Right cardiac atrium (tissue), 5 donors: ENCODE measurements at regions not wholly inside any gene's neighbourhood (a gene's known extent, or its start where the extent isn't known, plus 50 kb on each side); places are given as distances from the start of the nearest gene placed in this dataset.

ENCODE experiments used
- ATAC-seq, 2 donors: fragments of 200-7000 bp; cut with Tn5 transposase; one replicate each; pipeline versions ENCODE4 v1.8.0 to v1.9.1; 2020; ENCODE audit warnings: moderate library complexity in 2 of 2, mild to moderate bottlenecking in 1 of 2
- DNase-seq, 3 donors: peaks; one replicate each; pipeline ENCODE4 v3.0.0-alpha.2; 2020
- H3K27ac ChIP-seq: one replicate; pipeline ENCODE4 v1.5.1; 2013; ENCODE audit warnings: mild to moderate bottlenecking, low read length, control low read depth, moderate library complexity
- H3K27me3 ChIP-seq: one replicate; pipeline ENCODE4 v1.6.1; 2013; ENCODE audit not compliant: control insufficient read depth, insufficient read depth
- H3K4me1 ChIP-seq: one replicate; pipeline ENCODE4 v1.6.1; 2013; ENCODE audit warnings: low read length; ENCODE audit not compliant: control insufficient read depth, insufficient read depth
- H3K4me3 ChIP-seq: one replicate; pipeline ENCODE4 v1.5.1; 2013; ENCODE audit warnings: low read length, control low read depth
- H3K9me3 ChIP-seq: one replicate; pipeline ENCODE4 v1.6.1; 2013; ENCODE audit warnings: low read length; ENCODE audit not compliant: control insufficient read depth
- WGBS: extraction: QIAGEN DNeasy Blood & Tissue Kit; methylation state at CpG from one replicate; pipeline ENCODE4 v1.1.7; 2013; 5-methylcytosine and 5-hydroxymethylcytosine counted together
- intact Hi-C, 4 donors: fragments of 100-400 bp; cut with DNase I; formaldehyde crosslinking; loops; one replicate each; pipeline versions ENCODE4 v1.11.0 to v1.14.0; 2022 to 2023
- donor health status: healthy with polysubstance abuse.
- donor health status: DM: no; HTN: yes; CAD: no.
- donor health status: DM: no; HTN: no; CAD: no.
- donor health status: DM: no; HTN: yes; CAD: no; lungs with severe emphysema.
- donor health status: DM: yes; HTN: yes; CAD: no.

DNA sequence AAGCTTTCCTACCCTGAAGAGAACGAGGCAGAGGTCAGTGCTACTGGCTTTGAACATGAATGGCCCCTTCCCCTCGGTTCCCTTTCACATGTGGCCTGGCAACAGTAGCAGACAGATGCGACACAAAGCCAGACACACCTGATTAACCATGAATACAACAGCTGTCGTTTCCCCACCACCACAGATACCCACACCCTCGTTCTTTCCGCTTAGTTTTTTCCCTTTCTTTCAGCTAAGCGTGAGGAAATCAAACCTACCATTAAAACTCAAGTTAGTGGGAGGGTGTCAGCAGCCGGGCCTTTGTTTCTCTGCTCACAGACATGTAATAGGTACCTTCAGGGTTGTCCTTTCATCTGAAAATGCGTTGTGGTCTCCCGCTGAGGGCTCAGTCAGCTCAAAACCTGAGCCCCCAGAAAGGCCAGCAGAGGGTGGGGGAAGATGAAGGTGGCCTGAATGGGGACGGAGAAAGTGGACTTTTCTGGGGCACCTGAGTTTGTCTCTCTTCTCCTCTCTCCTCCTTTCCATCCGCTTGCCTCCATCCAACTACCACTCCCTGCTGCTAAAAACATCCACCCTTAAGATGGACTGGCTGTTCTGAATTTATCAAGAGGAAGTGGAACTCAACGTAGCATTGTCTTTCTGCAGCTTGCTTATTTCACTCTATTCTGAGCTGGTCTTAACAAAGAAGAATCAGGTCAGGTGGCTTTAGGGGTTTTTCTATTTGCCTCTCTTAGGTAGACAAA lies 516.6 kb upstream of the JARID2 start:
- DNase-seq, result no peak
- H3K9me3 ChIP-seq, result no peaks in the 10 kb centered on the region
- WGBS, result 87% methylated on average over 13 of the region's 13 CpGs
- no peak for ATAC-seq
- no peak overlapping the region for H3K27ac ChIP-seq
- H3K4me1 ChIP-seq, result no peaks in the 10 kb centered on the region
- H3K27me3 ChIP-seq, result no peaks in the 10 kb centered on the region
- no peak overlapping the region for H3K4me3 ChIP-seq
- intact Hi-C loops, result no loop called here

DNA sequence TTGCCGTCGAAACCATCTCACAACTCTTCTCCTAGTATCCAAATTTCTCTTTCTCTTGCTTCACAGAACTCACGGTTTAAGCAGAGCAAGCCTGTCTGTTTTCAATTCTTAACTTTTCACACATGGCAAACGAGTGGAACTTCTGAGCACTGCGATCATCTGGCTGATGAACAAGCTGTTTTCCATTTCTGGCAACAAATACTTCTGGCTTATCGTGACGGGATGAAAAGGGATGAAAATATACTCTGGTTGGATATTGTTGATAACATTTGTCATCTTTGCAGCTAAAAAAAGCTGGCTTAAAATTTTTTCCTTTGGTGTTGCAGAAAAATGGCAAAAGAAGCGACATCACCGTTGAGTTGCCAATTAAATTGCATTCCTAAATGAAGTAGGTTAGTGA lies 515.2 kb upstream of the JARID2 start:
- Histone ChIP-seq H3K27ac (no peak overlapping the region), H3K4me1 (no peaks in the 10 kb centered on the region), H3K27me3 (no peaks in the 10 kb centered on the region), H3K4me3 (no peak overlapping the region), H3K9me3 (no peaks in the 10 kb centered on the region)
- ATAC-seq, result no peak
- intact Hi-C loops, result no loop called here
- 55% methylated on average over 9 of the region's 9 CpGs for WGBS
- no peak for DNase-seq

DNA sequence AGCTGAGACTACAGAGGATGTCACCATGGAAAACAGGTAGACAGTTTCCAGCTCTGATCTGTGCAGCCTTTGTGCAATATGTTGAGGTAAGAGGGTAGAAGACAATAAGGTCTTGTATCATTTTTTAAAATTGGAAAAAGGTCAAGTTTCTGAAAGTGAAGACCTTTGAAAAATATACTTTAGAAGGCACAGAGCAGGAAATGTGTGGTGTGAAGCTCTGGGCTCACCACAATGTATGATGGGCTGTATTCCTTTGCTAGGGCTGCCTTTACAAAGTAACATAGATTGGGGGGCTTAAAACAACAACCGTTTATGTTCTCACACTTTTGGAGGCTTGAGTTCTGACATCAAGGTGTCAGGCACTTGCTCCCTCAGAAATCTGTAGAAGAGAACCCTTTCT lies 514.3 kb upstream of the JARID2 start:
- Histone ChIP-seq H3K4me3 (no peak overlapping the region), H3K9me3 (no peaks in the 10 kb centered on the region), H3K27ac (no peak overlapping the region), H3K27me3 (no peaks in the 10 kb centered on the region), H3K4me1 (no peaks in the 10 kb centered on the region)
- WGBS, result 77% methylated on average over 1 of the region's 1 CpG
- intact Hi-C loops, result no loop called here
- ATAC-seq, result no peak
- no peak for DNase-seq

DNA sequence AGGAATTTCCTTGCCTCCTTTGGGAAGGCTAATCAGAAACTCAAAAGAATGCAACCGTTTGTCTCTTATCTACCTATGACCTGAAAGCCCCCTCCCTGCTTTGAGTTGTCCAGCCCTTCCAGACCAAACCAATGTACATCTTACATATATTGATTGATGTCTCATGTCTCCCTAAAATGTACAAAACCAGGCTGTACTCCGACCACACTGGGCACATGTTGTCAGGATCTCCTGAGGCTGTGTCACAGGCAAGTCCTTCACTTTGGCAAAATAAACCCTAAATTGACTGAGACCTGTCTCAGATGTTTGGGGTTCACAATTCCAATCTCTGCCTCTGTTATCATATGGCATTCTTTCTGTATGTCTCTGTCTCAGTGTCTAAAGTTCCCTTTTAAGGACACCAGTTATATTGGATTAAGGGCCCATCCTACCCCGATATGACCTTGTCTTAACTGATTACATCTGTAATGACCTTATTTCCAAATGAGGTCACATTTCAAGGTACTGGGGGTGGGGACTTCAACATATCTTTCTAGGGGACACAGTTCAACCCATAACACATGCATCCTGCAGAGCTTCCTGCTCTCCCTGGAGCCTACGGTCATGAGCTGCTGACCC lies 513.5 kb upstream of the JARID2 start:
- WGBS, result 79% methylated on average over 4 of the region's 4 CpGs
- Histone ChIP-seq H3K4me1 (no peaks in the 10 kb centered on the region), H3K4me3 (no peak overlapping the region), H3K9me3 (no peaks in the 10 kb centered on the region), H3K27me3 (no peaks in the 10 kb centered on the region), H3K27ac (no peak overlapping the region)
- ATAC-seq (no peak), DNase-seq (no peak)
- intact Hi-C loops, result no loop called here

DNA sequence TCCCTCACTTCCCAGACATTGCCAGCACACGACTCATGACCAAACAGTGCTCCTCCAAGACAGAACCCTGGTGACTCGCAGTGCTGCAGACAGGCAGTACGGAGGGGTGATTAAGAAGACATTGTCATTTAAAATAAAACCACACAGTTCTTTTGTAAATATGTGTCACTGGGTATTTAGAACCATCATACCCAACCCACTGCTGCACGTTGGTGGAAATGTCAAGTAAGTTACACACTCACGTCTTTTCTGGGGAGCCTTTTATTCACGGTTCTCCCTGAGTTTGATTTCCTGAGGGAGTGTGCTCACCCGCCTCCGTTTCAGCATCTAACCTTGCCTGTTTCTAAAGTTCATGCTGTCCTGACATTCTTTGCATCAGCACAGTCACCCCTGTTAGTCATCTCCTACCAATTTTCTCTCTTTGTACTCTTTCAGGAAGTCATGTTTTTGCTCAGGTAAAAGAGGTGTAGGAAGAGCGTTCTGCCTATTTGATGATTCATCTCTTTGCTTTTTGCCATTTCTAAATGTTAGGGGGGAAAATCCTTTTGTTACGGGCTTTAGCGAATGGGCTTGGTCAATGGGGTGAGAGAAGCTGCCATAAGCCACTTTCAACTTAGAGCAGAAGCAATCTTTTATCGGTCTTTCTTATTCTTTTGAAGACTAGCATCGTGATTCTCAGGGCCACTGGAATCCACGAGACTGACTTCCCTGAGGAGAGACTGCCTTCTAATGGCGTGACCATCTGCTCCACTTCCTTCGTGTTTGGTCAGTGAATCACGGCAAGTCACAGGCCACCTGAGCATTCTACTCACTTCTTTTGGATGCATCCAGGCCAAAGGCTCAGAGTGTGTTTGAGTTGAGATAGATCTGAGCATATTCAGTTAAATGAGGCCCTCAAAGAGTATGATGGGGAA lies 512.8 kb upstream of the JARID2 start:
- no peak overlapping the region for H3K27ac ChIP-seq
- intact Hi-C loops, result no loop called here
- no peaks in the 10 kb centered on the region for H3K4me1 ChIP-seq

DNA sequence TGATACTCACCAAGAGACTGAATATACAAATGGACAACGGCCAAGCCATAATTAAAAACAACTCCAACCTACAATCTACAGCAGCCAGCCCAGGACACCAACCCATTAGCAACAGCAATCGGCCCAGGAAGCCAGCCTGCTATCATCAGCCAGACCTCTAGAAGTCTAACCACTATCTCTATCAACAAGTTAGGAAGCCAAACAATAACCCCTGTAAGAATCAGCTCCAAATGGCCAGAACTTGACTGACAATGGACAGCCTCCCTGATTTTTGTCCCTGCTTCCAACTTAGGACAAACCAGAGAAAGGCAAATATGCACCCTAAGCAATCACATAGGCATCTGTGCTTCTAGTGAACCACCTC lies 511.8 kb upstream of the JARID2 start:
- no peak for ATAC-seq
- Histone ChIP-seq H3K27ac (no peak overlapping the region), H3K9me3 (no peaks in the 10 kb centered on the region), H3K4me1 (no peaks in the 10 kb centered on the region), H3K4me3 (no peak overlapping the region), H3K27me3 (no peaks in the 10 kb centered on the region)
- 78% methylated on average over 2 of the region's 2 CpGs for WGBS
- intact Hi-C loops, result no loop called here
- no peak for DNase-seq

More for the DNA sequence above, 512.8 kb upstream of the JARID2 start:
- H3K4me3 ChIP-seq, result no peak overlapping the region
- H3K27me3 ChIP-seq, result no peaks in the 10 kb centered on the region
- DNase-seq (no peak), ATAC-seq (peak in 1 of 2 donors; percentile 25)
- WGBS, result 90% methylated on average over 17 of the region's 17 CpGs
- H3K9me3 ChIP-seq, result no peaks in the 10 kb centered on the region

DNA sequence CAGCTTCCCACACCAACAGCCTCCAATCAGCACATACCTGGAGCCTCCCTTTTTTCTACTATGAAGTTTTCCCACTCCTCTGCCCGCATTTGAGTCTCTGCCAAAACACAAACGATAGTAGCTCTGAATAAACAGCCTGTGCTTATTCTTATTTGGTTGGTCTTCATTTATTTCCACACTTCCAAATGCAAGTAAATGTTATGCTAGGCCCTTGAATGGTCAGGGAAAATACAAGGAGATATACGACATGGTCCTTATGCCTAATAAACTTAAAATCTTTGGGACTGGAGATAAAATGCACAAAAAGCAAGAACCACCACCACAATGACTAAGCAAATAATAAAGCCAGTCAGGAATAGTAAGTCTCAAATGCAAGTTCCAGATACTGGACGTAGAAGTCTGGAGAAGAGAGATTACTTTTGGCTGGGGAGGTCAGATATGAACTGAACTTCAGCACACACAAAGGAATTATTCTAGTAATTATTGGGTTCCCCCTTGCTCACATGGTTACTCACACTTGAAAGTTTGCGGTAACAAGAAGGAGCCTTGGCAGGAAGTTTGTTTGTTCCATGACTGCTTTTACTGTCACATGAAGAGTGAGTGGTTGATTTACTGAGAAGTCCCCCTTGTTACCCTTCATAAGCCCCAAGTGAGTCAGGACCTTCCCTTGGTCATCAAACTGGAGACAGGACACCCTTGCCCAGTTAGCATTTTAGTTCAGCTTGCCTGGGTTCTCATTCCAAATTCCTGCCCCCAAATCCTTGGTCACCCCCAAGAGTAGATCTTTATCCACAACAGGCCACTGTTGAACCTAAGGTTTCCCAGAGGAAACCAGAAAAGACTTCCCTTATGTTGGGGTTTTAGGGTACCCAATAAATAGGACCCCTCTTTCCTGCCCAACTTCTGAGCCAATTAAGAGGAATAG lies 511.2 kb upstream of the JARID2 start:
- H3K4me3 ChIP-seq, result no peak overlapping the region
- H3K4me1 ChIP-seq, result no peaks in the 10 kb centered on the region
- H3K27me3 ChIP-seq, result no peaks in the 10 kb centered on the region
- no peak overlapping the region for H3K27ac ChIP-seq
- ATAC-seq (peak; percentile 55 to 60), DNase-seq (no peak)
- WGBS, result 61% methylated on average over 5 of the region's 5 CpGs
- intact Hi-C loops, result no loop called here
- no peaks in the 10 kb centered on the region for H3K9me3 ChIP-seq

DNA sequence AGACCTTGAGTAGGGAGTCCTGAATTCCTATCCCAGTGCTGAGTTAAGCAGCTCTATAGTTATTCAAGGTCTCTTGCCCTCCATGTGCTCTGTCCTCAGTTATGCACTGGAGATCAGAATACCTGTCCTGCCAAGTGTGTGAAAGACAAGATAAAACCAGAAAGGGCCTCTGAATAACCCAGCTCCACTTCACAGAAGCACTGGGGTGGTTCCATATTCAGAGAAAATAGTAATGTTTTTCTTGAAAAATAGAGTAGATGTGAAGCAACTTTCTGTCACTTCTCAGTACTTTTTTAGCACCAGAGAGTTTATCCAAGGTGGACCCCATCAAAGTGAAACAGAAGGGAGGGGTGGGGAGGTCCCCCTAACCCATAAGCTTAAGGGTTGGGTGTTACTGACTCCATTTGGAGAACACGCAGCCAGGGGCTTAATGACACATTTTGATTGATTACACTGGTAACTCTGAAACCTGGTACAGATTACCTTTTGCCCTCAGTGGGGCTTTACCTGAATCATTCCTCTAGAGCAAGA lies 509.8 kb upstream of the JARID2 start:
- WGBS, result 97% methylated on average over 1 of the region's 1 CpG
- Histone ChIP-seq H3K9me3 (no peaks in the 10 kb centered on the region), H3K4me1 (no peaks in the 10 kb centered on the region), H3K4me3 (no peak overlapping the region), H3K27ac (no peak overlapping the region), H3K27me3 (no peaks in the 10 kb centered on the region)
- intact Hi-C loops, result no loop called here
- ATAC-seq, result no peak
- no peak for DNase-seq

DNA sequence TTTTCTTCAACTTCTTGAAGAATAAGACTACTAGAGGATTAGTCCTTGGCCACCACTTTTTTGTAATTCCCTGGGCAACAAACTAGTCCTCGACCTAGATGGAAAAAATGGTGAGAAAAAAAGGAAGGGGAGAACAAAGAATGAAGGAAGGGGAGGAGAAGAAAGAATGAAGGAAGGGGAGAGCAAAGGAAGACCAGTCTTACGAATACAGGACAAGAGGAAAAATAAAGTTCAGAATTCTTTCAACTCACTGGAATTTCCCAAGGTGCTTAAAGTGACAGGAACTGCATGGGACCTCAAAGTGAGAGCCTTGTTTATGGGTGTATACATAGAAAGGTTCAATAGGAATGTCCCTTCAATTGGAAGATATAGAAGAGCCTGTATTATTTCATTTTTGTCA lies 509.3 kb upstream of the JARID2 start:
- Histone ChIP-seq H3K9me3 (no peaks in the 10 kb centered on the region), H3K4me3 (no peak overlapping the region), H3K27ac (no peak overlapping the region), H3K4me1 (no peaks in the 10 kb centered on the region), H3K27me3 (no peaks in the 10 kb centered on the region)
- WGBS, result 87% methylated on average over 2 of the region's 2 CpGs
- intact Hi-C loops, result no loop called here
- no peak for ATAC-seq
- no peak for DNase-seq

DNA sequence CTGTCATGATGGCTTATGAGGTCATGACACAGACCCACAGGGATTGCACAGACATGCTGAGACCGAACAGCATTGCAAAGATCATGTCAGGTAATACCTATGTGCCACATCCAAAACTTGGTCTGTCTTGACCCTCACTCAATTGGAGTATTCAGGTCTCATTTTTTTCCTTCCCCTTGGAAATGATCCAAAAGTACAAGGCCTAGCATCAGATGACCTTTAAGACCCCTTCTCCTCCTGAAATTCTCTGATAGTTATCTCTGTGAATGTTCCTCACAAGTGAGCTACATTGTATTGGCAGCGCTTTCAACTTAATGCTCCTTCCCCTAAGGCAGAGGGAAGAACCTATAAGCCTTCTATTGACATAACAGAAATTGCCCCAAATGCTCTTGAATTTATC lies 507.4 kb upstream of the JARID2 start:
- ATAC-seq, result no peak

More for the DNA sequence above, 507.4 kb upstream of the JARID2 start:
- intact Hi-C loops, result no loop called here
- H3K4me1 ChIP-seq, result peaks cover 3% of the 10 kb centered on the region
- no peak overlapping the region for H3K27ac ChIP-seq
- H3K9me3 ChIP-seq, result no peaks in the 10 kb centered on the region
- DNase-seq, result no peak
- 96% methylated on average over 2 of the region's 2 CpGs for WGBS
- no peak overlapping the region for H3K4me3 ChIP-seq
- no peaks in the 10 kb centered on the region for H3K27me3 ChIP-seq
